ENCODE measurements at regions not wholly inside any gene's neighbourhood (a gene's known extent, or its start where the extent isn't known, plus 50 kb on each side); places are given as distances from the start of the nearest gene placed in this dataset.
"Not testable (repeated sequence)": the region's sequence is repeated elsewhere in the genome, so short reads cannot be mapped to it uniquely, and the experiment has no call there.

GRCh38 chr17:27944546-27945332, 51.6 kb upstream of the LYRM9 start:
- H3K4me3 ChIP-seq (ENCODE audit: low read depth, low read length): no peak overlapping the region
- no peak for TF ChIP-seq CTCF (IDR thresholded peaks at IDR 0.05; ENCODE audit: insufficient read depth, low read depth, low read length)
- DNase-seq (ENCODE audit: low read depth): no peak

DNA sequence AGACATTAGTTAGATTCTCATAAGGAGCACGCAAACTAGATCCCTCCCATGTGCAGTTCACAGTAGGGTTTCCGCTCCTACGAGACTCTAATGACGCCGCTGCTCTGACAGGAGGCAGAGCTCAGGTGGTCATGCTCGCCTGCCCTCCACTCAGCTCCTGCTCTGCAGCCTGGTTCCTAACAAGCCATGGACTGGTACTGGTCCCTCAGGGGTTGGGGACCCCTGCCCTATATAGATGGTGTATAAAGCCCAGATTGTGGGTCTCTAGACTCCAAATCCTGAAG, 52.1 kb upstream of the LYRM9 start:
- no peak overlapping the region for H3K4me3 ChIP-seq (ENCODE audit: low read depth, low read length)
- no peak for TF ChIP-seq CTCF (IDR thresholded peaks at IDR 0.05; ENCODE audit: insufficient read depth, low read depth, low read length)
- DNase-seq (ENCODE audit: low read depth): no peak

GRCh38 chr17:27945953-27946352, 52.8 kb upstream of the LYRM9 start:
- no peak overlapping the region for H3K4me3 ChIP-seq (ENCODE audit: low read depth, low read length)
- no peak for DNase-seq (ENCODE audit: low read depth)
- no peak for TF ChIP-seq CTCF (IDR thresholded peaks at IDR 0.05; ENCODE audit: insufficient read depth, low read depth, low read length)

- H3K4me3 ChIP-seq (ENCODE audit: low read depth, low read length): no peak overlapping the region
- no peak for DNase-seq (ENCODE audit: low read depth)
- TF ChIP-seq CTCF (IDR thresholded peaks at IDR 0.05; ENCODE audit: insufficient read depth, low read depth, low read length): no peak
Measured at GRCh38 chr17:27946513-27946912, 53.3 kb upstream of the LYRM9 start.

DNA sequence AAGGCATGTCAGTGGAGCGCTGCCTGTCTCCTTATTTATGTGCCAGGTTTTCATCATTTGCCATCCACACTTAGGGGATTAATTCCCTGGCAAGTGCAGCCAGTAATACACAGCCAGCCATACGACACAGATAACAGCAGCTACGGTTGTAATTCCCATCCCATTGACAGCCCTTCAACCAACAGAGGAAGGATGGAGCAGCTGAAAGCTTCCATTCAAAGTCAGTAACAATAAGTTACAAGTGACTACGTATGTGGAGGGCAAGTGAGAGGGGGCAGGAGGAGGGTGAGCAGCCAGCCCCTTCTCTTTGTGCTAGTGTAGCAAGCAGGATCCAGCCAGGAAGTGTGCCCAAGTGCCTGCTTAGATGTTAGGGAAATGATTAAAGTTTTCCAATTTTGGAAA, 53.8 kb upstream of the LYRM9 start:
- no peak overlapping the region for H3K4me3 ChIP-seq (ENCODE audit: low read depth, low read length)
- no peak for DNase-seq (ENCODE audit: low read depth)
- TF ChIP-seq CTCF (IDR thresholded peaks at IDR 0.05; ENCODE audit: insufficient read depth, low read depth, low read length): no peak

DNA sequence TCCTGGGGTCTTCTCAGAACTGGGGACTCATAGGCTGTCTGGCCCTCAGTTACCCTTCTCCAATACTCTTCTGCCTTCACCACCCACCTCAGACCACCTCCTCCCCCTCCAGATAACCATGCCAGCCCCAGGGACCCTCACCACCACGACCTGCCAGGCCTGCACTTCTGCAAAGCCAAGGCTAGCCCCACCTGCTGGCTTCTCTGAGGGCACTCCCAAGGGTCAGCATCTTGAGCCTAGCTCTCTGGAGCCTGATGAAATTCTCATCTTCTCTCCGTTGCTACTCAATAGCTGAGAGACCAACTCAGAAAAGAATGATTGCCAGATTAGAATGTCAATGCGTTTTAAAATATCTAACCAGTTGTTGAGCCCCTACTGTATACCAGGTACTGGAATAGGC, 56.1 kb upstream of the LYRM9 start:
- no peak overlapping the region for H3K4me3 ChIP-seq (ENCODE audit: low read depth, low read length)
- DNase-seq (ENCODE audit: low read depth): no peak
- TF ChIP-seq CTCF (IDR thresholded peaks at IDR 0.05; ENCODE audit: insufficient read depth, low read depth, low read length): no peak

DNA sequence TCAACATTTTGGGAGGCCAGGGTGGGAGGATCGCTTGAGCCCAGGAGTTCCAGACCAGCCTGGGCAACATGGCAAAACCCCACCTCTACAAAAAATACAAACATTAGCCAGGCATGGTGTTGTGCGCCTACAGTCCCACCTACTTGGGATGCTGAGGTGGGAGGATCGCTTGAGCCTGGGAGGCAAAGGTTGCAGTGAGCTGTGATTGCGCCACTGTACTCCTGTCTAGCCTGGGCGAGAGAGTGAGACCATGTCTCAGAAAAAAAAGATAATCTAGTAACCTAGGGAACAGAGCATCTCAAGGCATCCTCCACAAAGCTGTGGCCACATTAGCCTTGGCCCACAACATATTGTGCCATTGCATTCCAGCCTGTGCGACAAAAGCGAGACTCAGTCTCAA, 57.1 kb upstream of the LYRM9 start:
- not testable (repeated sequence) for DNase-seq (ENCODE audit: low read depth)

More for the DNA sequence above, 57.1 kb upstream of the LYRM9 start:
- H3K4me3 ChIP-seq (ENCODE audit: low read depth, low read length): not testable (repeated sequence)

Measured in fibroblast of villous mesenchyme (primary cell).